ENCODE measurements at regions not wholly inside any gene's neighbourhood (a gene's known extent, or its start where the extent isn't known, plus 50 kb on each side); places are given as distances from the start of the nearest gene placed in this dataset.
A peak's percentile ranks its signal among the peaks of the same experiment; 100 is the strongest.
"Not testable (repeated sequence)": the region's sequence is repeated elsewhere in the genome, so short reads cannot be mapped to it uniquely, and the experiment has no call there.

DNA sequence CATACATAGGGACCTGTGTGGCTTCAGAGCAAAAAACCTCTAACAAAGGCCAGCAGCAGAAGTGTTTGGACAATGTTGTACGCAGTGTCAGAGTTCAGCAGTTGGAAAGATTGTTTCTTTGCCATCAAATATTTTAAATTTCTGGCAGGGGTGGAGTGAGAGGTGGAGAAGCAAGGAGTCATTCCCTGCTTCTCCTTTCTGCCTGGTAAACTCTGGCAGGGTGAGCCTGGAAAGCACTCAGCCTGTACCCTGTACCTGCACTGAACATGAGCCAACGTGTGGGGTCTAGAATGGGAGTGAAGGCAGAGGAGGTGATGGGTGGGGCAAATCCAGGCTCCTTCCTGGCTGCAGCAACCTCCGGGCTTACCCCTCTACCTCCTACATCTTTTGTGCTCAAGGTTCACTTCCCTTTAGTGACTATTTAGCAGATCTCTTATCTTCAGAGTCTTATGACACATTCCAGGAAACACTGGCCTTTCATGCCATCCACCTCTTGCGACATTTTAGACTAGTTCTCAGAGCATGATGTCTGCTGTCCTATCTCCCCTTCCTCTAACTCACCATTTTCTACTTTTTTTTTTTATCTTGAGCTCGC, 445.0 kb upstream of the PIK3R1 start:
- Histone ChIP-seq H3K4me1 (peaks cover 0 to 48% (median 21%) of the 10 kb centered on the region in 4 donors), H3K27me3 (no peaks in the 10 kb centered on the region), H3K4me3 (no peak overlapping the region), H3K36me3 (no peaks in the 10 kb centered on the region), H3K27ac (peak overlapping the region; percentile 23 to 90 (median 65)), H3K9me3 (no peaks in the 10 kb centered on the region)
- TF ChIP-seq EP300 (IDR thresholded peaks at IDR 0.05) (no peak), POLR2A (IDR thresholded peaks at IDR 0.05) (no peak)
- TF ChIP-seq, protein P1, sequence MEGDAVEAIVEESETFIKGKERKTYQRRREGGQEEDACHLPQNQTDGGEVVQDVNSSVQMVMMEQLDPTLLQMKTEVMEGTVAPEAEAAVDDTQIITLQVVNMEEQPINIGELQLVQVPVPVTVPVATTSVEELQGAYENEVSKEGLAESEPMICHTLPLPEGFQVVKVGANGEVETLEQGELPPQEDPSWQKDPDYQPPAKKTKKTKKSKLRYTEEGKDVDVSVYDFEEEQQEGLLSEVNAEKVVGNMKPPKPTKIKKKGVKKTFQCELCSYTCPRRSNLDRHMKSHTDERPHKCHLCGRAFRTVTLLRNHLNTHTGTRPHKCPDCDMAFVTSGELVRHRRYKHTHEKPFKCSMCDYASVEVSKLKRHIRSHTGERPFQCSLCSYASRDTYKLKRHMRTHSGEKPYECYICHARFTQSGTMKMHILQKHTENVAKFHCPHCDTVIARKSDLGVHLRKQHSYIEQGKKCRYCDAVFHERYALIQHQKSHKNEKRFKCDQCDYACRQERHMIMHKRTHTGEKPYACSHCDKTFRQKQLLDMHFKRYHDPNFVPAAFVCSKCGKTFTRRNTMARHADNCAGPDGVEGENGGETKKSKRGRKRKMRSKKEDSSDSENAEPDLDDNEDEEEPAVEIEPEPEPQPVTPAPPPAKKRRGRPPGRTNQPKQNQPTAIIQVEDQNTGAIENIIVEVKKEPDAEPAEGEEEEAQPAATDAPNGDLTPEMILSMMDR (IDR thresholded peaks at IDR 0.05): no peak
- 74 to 78% methylated on average over 5 of the region's 5 CpGs for WGBS, 2 donors
- no peak for DNase-seq (ENCODE audit: low spot score in 2 of 2)

DNA sequence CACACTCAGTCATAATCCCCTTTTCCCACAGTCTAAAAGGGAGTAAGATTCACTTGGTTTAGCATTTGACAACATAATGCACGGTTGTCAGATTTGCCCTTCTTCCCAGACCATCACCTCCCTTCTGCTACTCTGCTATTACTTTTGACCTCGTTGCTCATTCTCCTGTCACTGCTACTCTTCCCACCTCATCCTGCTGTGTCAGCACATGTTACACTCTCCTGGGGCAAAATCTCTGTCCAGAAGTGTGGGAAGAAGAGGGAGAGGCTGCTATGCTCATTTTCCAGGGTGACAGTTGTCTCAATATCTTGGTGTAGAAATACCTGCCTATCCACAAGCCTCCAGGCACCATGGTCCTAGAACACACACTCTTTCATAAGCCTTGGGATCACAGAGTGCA, 449.9 kb upstream of the PIK3R1 start:
- WGBS, 2 donors: 81 to 84% methylated on average over 2 of the region's 2 CpGs

DNA sequence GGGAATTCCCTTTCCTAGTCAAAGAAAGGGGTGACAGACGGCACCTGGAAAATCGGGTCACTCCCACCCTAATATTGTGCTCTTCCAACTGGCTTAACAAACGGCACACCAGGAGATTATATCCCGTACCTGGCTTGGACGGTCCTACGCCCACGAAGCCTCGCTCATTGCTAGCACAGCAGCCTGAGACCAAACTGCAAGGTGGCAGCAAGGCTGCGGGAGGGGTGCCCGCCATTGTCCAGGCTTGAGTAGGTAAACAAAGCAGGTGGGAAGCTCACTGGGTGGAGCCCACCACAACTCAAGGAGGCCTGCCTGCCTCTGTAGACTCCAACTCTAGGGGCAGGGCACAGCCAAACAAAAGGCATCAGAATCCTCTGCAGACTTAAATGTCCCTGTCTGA, 457.8 kb upstream of the PIK3R1 start:
- H3K36me3 ChIP-seq; H3K27me3 ChIP-seq; DNase-seq (ENCODE audit: low spot score in 2 of 2); H3K4me3 ChIP-seq; H3K4me1 ChIP-seq; H3K27ac ChIP-seq: not testable (repeated sequence)
- WGBS, 2 donors: 93 to 98% methylated on average over 9 to 10 of the region's 10 CpGs
- H3K9me3 ChIP-seq: peaks cover 0 to 34% (median 5%) of the 10 kb centered on the region in 4 donors

More for the DNA sequence above, 449.9 kb upstream of the PIK3R1 start:
- Histone ChIP-seq H3K4me3 (no peak overlapping the region), H3K27me3 (no peaks in the 10 kb centered on the region), H3K4me1 (peaks cover 0 to 7% (median 2%) of the 10 kb centered on the region in 4 donors), H3K27ac (no peak overlapping the region), H3K9me3 (no peaks in the 10 kb centered on the region), H3K36me3 (no peaks in the 10 kb centered on the region)
- DNase-seq (ENCODE audit: low spot score in 2 of 2): no peak
- TF ChIP-seq POLR2A (IDR thresholded peaks at IDR 0.05): no peak
- TF ChIP-seq, protein P1 (IDR thresholded peaks at IDR 0.05): no peak
- no peak for TF ChIP-seq EP300 (IDR thresholded peaks at IDR 0.05)

DNA sequence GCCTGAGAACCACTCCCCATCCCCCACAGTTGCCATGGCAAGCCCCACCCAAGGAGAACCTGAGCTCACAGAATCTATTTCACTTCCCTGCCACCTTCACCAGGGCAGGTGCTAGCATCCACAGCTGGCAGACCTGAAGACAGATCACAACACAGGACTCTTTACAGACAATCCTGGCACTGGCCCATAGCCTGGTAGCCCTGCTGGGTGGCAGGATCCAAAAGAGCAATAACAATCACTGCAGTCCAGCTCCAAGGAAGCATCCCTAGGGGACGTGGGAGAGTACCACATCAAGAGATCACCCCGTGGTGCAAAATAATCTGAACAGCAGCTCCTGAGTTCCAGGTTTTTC, 463.2 kb upstream of the PIK3R1 start:
- H3K27me3 ChIP-seq: no peaks in the 10 kb centered on the region
- WGBS, 2 donors: 89 to 92% methylated on average over 2 of the region's 2 CpGs
- no peak for DNase-seq (ENCODE audit: low spot score in 2 of 2)
- TF ChIP-seq EP300 (IDR thresholded peaks at IDR 0.05): no peak
- TF ChIP-seq, protein P1 (IDR thresholded peaks at IDR 0.05): no peak
- no peak for TF ChIP-seq POLR2A (IDR thresholded peaks at IDR 0.05)
- H3K4me1 ChIP-seq: no peaks in the 10 kb centered on the region
- peaks cover 0 to 38% (median 8%) of the 10 kb centered on the region in 4 donors for H3K9me3 ChIP-seq
- H3K27ac ChIP-seq: no peak overlapping the region
- H3K36me3 ChIP-seq: no peaks in the 10 kb centered on the region
- no peak overlapping the region for H3K4me3 ChIP-seq

DNA sequence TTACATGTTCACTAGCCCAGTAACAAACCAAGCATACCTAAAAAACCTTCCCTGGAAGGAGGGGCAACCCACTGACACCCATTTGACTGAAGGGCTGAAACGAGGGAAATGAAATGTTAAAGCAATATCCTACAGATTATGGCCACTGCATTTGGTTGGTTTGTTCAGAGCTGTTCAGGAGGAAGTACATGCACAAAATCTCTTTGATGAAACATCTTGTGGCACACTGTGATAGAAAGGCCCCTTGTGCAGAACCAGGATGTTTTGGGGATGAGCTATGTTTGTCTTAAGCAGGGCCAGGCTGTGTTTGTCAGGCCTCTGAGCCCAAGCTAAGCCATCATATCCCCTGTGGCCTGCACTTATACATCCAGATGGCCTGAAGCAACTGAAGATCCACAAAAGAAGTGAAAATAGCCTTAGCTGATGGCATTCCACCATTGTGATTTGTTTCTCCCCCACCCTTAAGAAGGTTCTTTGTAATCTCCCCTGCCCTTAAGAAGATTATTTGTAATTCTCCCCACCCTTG, 467.3 kb upstream of the PIK3R1 start:
- Histone ChIP-seq H3K9me3 (peaks cover 0 to 35% (median 7%) of the 10 kb centered on the region in 4 donors), H3K4me3 (no peak overlapping the region), H3K4me1 (no peaks in the 10 kb centered on the region), H3K36me3 (no peaks in the 10 kb centered on the region), H3K27me3 (no peaks in the 10 kb centered on the region), H3K27ac (no peak overlapping the region)
- 52 to 53% methylated on average over 1 of the region's 1 CpG for WGBS, 2 donors
- TF ChIP-seq POLR2A (IDR thresholded peaks at IDR 0.05): no peak
- no peak for TF ChIP-seq EP300 (IDR thresholded peaks at IDR 0.05)
- TF ChIP-seq, protein P1 (IDR thresholded peaks at IDR 0.05): no peak
- no peak for DNase-seq (ENCODE audit: low spot score in 2 of 2)

Data from tibial nerve (tissue), 4 donors.